K562 (cell line): ENCODE measurements at regions not wholly inside any gene's neighbourhood (a gene's known extent, or its start where the extent isn't known, plus 50 kb on each side); places are given as distances from the start of the nearest gene placed in this dataset.

Experiments
- ATAC-seq: fragments of 200-7000 bp; cut with Tn5 transposase; 3 replicates; pipeline ENCODE4 v1.9.1; 2020; ENCODE audit warnings: moderate library complexity
- BruUV-seq: library from RNA; stranded (reverse); fragments of 400-500 nt; replicated peaks from 2 replicates; lab custom pipeline; 2021; lab: Mats Ljungman, UMichigan
- CTCF ChIA-PET: fragments of 300-600 bp; formaldehyde crosslinking; extraction: SDS; loops from one replicate; lab custom pipeline; 2021; ENCODE audit warnings: low intra/inter-chr PET ratio; lab: Yijun Ruan, JAX
- POLR2A ChIA-PET: fragments of 300-600, 350-650 bp; sonication (Branson Sonifier 250); formaldehyde crosslinking; extraction: SDS; loops from one replicate; lab custom pipeline; 2021; ENCODE audit warnings: antibody characterized with exemption, inconsistent platforms; lab: Yijun Ruan, JAX
- DNase-seq, 4 experiments: peaks; one replicate each; pipeline versions ENCODE4 v3.0.0 to v3.0.0-alpha.2; 2011 to 2018; ENCODE audit warnings: low spot score in 3 of 4, mixed read lengths in 3 of 4; ENCODE audit errors: extremely low read depth in 1 of 4
- FAIRE-seq: peaks from 2 replicates; lab custom pipeline; 2011; peaks lifted over from hg19 to GRCh38; lab: Jason Lieb, UNC
- H2AFZ ChIP-seq: 2 replicates; pipeline ENCODE4 v1.6.0; 2011; ENCODE audit warnings: low read depth, low read length, control low read depth, inconsistent platforms
- H3K27ac ChIP-seq: fragments of 200-600 bp; 3 replicates; pipeline ENCODE4 v1.8.0; 2011; ENCODE audit warnings: low read depth, mild to moderate bottlenecking, control low read depth, inconsistent platforms, low read length, moderate library complexity, mixed read lengths; ENCODE audit errors: extremely low read depth
- H3K27me3 ChIP-seq, 2 experiments: fragments of 300-600 bp in 1 of 2; 2 replicates in 1 of 2; 3 replicates in 1 of 2; pipeline versions ENCODE4 v1.6.0 to v1.8.0; 2011; ENCODE audit warnings: inconsistent platforms in 2 of 2, low read length in 2 of 2, mild to moderate bottlenecking in 1 of 2, mixed read lengths in 1 of 2, moderate library complexity in 1 of 2; ENCODE audit not compliant: control insufficient read depth in 2 of 2, insufficient read depth in 2 of 2
- H3K36me3 ChIP-seq: fragments of 300-600 bp; 3 replicates; pipeline ENCODE4 v1.8.0; 2011; ENCODE audit warnings: mild to moderate bottlenecking, low read length, inconsistent platforms; ENCODE audit not compliant: control insufficient read depth, insufficient read depth
- H3K4me1 ChIP-seq, 2 experiments: fragments of 200-600 bp in 1 of 2; replicated peaks in 1 of 2; 2 replicates in 1 of 2; 3 replicates in 1 of 2; pipeline versions ENCODE4 v1.5.1 to v1.8.0; 2011; ENCODE audit warnings: inconsistent platforms in 2 of 2, low read length in 2 of 2, mild to moderate bottlenecking in 1 of 2, mixed read lengths in 1 of 2, moderate library complexity in 1 of 2; ENCODE audit not compliant: control insufficient read depth in 2 of 2, insufficient read depth in 2 of 2
- H3K4me2 ChIP-seq: 2 replicates; pipeline ENCODE4 v1.6.1; 2011; ENCODE audit warnings: low read length, control low read depth, inconsistent platforms, mixed read lengths; ENCODE audit not compliant: insufficient read depth
- H3K4me3 ChIP-seq: fragments of 200-600 bp; sonication (generic), shearing (Covaris generic); 2 replicates; pipeline ENCODE4 v1.5.1; 2016; ENCODE audit warnings: control low read depth, inconsistent platforms
- H3K79me2 ChIP-seq: fragments of 200-600 bp; 3 replicates; pipeline ENCODE4 v1.8.0; 2011; ENCODE audit warnings: low read length, inconsistent platforms; ENCODE audit not compliant: control insufficient read depth, insufficient read depth
- H3K9ac ChIP-seq, 2 experiments: 2 replicates each; pipeline versions ENCODE4 v1.6.0 to v1.6.1; 2011; ENCODE audit warnings: low read depth in 2 of 2, low read length in 2 of 2, control low read depth in 1 of 2, inconsistent platforms in 1 of 2, mild to moderate bottlenecking in 1 of 2, mixed read lengths in 1 of 2; ENCODE audit not compliant: insufficient read depth in 1 of 2
- H3K9me1 ChIP-seq: one replicate; pipeline ENCODE4 v1.6.0; 2011; ENCODE audit warnings: inconsistent platforms, mild to moderate bottlenecking, low read length, moderate library complexity; ENCODE audit not compliant: control insufficient read depth, insufficient read depth
- H3K9me3 ChIP-seq: replicated peaks from 2 replicates; pipeline ENCODE4 v1.5.1; 2011; ENCODE audit warnings: low read depth, low read length, inconsistent platforms; ENCODE audit not compliant: control insufficient read depth, insufficient read depth
- H4K20me1 ChIP-seq: replicated peaks from 2 replicates; pipeline ENCODE4 v1.6.1; 2011; ENCODE audit warnings: low read length, inconsistent platforms, mixed read lengths; ENCODE audit not compliant: control insufficient read depth, insufficient read depth
- HDAC3 ChIP-seq: fragments of 450-650 bp; IDR thresholded peaks from 2 replicates; pipeline ENCODE4 v1.6.1; 2018; ENCODE audit warnings: borderline replicate concordance, mild to moderate bottlenecking, moderate library complexity; ENCODE audit not compliant: partially characterized antibody
- HOXB6 ChIP-seq: fragments of 250-450 bp; sonication (Bioruptor Pico); IDR thresholded peaks from 2 replicates; pipeline ENCODE4 v1.5.1; 2022; ENCODE audit warnings: mild to moderate bottlenecking, borderline replicate concordance
- MEIS2 ChIP-seq: fragments of 450-650 bp; IDR thresholded peaks from 2 replicates; pipeline ENCODE4 v1.6.1; 2014; ENCODE audit warnings: mild to moderate bottlenecking; ENCODE audit not compliant: partially characterized antibody
- MXI1 ChIP-seq: IDR thresholded peaks from 2 replicates; pipeline ENCODE4 v1.6.1; 2011; ENCODE audit warnings: low read depth, mild to moderate bottlenecking, improper control_type of control experiment, low read length
- NR2C1 ChIP-seq, 2 experiments: fragments of 450-650 bp; IDR thresholded peaks; 2 replicates each; pipeline ENCODE4 v1.6.1; 2017; ENCODE audit warnings: mild to moderate bottlenecking in 2 of 2, antibody characterized with exemption in 1 of 2, inconsistent platforms in 1 of 2, missing compliant biosample characterization in 1 of 2, missing genetic modification characterization in 1 of 2
- PHB ChIP-seq: fragments of 250-450 bp; sonication (Bioruptor Pico); IDR thresholded peaks from 2 replicates; pipeline ENCODE4 v1.5.0; 2021
- POLR3A ChIP-seq: IDR thresholded peaks from 2 replicates; pipeline ENCODE4 v1.6.1; 2011; ENCODE audit warnings: borderline replicate concordance, mild to moderate bottlenecking, moderate library complexity; ENCODE audit not compliant: insufficient read length, insufficient read depth; ENCODE audit errors: extremely low read depth
- TAL1 ChIP-seq: fragments of 450-650 bp; IDR thresholded peaks from 2 replicates; pipeline ENCODE4 v1.6.1; 2016; ENCODE audit warnings: mild to moderate bottlenecking
- ZBTB1 ChIP-seq: sonication (generic); formaldehyde crosslinking; IDR thresholded peaks from 2 replicates; pipeline ENCODE4 v1.8.1; 2023; ENCODE audit warnings: missing genetic modification reagents, low read depth, mild to moderate bottlenecking, borderline replicate concordance
- ZNF79 ChIP-seq: fragments of 250-450 bp; sonication (Bioruptor Pico); IDR thresholded peaks from 2 replicates; pipeline ENCODE4 v1.4.0; 2020; ENCODE audit warnings: low read depth, mild to moderate bottlenecking, moderate library complexity
- WGBS: fragments of 100-300 bp; shearing (Covaris generic); methylation state at CpG from one replicate; pipeline ENCODE4 v1.1.6; 2016; ENCODE audit warnings: low coverage, mixed read lengths; ENCODE audit not compliant: insufficient coverage; ENCODE audit errors: missing lambda C conversion rate; 5-methylcytosine and 5-hydroxymethylcytosine counted together
- in situ Hi-C: fragments of 300-500 bp; cut with MboI; formaldehyde crosslinking; loops from 4 replicates; pipeline ENCODE4 v1.15.0; 2018; ENCODE audit warnings: inconsistent platforms, mixed read lengths
- intact Hi-C: fragments of 100-400 bp; cut with micrococcal nuclease; formaldehyde crosslinking; loops from 2 replicates; pipeline ENCODE4 v1.14.2; 2022
- TF ChIP-seq, protein P1 (sequence below): fragments of 250-450 bp; sonication (Bioruptor Pico); IDR thresholded peaks from 2 replicates; pipeline ENCODE4 v1.5.0; 2021; ENCODE audit warnings: mild to moderate bottlenecking, borderline replicate concordance

DNA sequence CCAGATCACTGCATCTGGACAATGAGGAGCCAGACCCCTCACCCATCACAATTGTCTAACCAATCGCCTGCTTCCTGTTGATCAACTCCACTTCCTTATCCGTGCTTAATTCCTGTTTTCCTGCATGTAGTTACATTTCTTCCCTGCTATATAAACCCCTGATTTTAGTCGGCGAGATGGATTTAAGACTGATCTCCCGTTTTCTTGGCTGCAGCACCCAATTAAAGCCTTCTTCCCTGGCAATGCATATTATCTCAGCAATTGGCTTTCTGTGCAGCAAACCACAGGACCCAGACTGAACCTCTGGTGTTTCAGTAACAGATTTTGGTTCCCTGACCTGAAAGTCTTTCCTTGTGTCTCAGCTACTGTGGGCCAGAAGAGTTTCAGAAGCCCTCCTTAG, 272.3 kb downstream of the IPO8 start:
- ChIA-PET CTCF (no interaction called here), POLR2A (no interaction called here)
- H3K27me3 ChIP-seq = no peaks in the 10 kb centered on the region
- no peak overlapping the region for H3K9ac ChIP-seq
- no peak overlapping the region for H3K27ac ChIP-seq
- no peak overlapping the region for H3K4me3 ChIP-seq
- FAIRE-seq = no peak
- ATAC-seq = no peak
- no peaks in the 10 kb centered on the region for H3K9me1 ChIP-seq
- TF ChIP-seq PHB (CRISPR knock-in tag) (no peak), HDAC3 (no peak), MXI1 (no peak), ZNF79 (no peak), ZBTB1 (CRISPR knock-in tag) (no peak), NR2C1 (IDR thresholded peaks at IDR 0.05) (no peak), NR2C1 (tag; IDR thresholded peaks at IDR 0.05) (no peak), MEIS2 (no peak), HOXB6 (CRISPR knock-in tag) (no peak), TAL1 (no peak), POLR3A (no peak)
- TF ChIP-seq, protein P1, sequence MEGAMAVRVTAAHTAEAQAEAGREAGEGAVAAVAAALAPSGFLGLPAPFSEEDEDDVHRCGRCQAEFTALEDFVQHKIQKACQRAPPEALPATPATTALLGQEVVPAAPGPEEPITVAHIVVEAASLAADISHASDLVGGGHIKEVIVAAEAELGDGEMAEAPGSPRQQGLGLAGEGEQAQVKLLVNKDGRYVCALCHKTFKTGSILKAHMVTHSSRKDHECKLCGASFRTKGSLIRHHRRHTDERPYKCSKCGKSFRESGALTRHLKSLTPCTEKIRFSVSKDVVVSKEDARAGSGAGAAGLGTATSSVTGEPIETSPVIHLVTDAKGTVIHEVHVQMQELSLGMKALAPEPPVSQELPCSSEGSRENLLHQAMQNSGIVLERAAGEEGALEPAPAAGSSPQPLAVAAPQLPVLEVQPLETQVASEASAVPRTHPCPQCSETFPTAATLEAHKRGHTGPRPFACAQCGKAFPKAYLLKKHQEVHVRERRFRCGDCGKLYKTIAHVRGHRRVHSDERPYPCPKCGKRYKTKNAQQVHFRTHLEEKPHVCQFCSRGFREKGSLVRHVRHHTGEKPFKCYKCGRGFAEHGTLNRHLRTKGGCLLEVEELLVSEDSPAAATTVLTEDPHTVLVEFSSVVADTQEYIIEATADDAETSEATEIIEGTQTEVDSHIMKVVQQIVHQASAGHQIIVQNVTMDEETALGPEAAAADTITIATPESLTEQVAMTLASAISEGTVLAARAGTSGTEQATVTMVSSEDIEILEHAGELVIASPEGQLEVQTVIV (CRISPR knock-in tag) = no peak
- TF ChIP-seq, all 486 proteins: peak for 0
- in situ Hi-C loops (no loop called here), intact Hi-C loops (no loop called here)
- WGBS = 1% methylated on average over 5 of the region's 5 CpGs
- BruUV-seq = no TSS peak
- Histone ChIP-seq H3K79me2 (no peaks in the 10 kb centered on the region), H3K36me3 (no peaks in the 10 kb centered on the region), H3K4me2 (no peak overlapping the region), H3K9me3 (no peaks in the 10 kb centered on the region), H4K20me1 (no peaks in the 10 kb centered on the region), H2AFZ (no peak overlapping the region), H3K4me1 (no peaks in the 10 kb centered on the region; a peak in 1 of 5 replicates)
- DNase-seq = no peak
